ENCODE measurements at regions not wholly inside any gene's neighbourhood (a gene's known extent, or its start where the extent isn't known, plus 50 kb on each side); places are given as distances from the start of the nearest gene placed in this dataset.
"Not testable (repeated sequence)": the region's sequence is repeated elsewhere in the genome, so short reads cannot be mapped to it uniquely, and the experiment has no call there.

GRCh38 chr13:112222971-112223370 is 153.2 kb upstream of the SPACA7 start:
- no peak for DNase-seq (ENCODE audit: low spot score)

GRCh38 chr13:112223929-112224328 is 152.2 kb upstream of the SPACA7 start:
- not testable (repeated sequence) for DNase-seq (ENCODE audit: low spot score)

- DNase-seq (ENCODE audit: low spot score): no peak
Measured at GRCh38 chr13:112225429-112226090, 150.6 kb upstream of the SPACA7 start.

GRCh38 chr13:112226320-112227002 is 149.7 kb upstream of the SPACA7 start:
- DNase-seq (ENCODE audit: low spot score): no peak

GRCh38 chr13:112227031-112227430 is 149.1 kb upstream of the SPACA7 start:
- no peak for DNase-seq (ENCODE audit: low spot score)

- no peak for DNase-seq (ENCODE audit: low spot score)
Measured at GRCh38 chr13:112229445-112229844, 146.7 kb upstream of the SPACA7 start.

GRCh38 chr13:112229992-112230872 is 145.9 kb upstream of the SPACA7 start:
- no peak for DNase-seq (ENCODE audit: low spot score)

- DNase-seq (ENCODE audit: low spot score): no peak
Measured at GRCh38 chr13:112231451-112232083, 144.6 kb upstream of the SPACA7 start.

- DNase-seq (ENCODE audit: low spot score): no peak
Measured at GRCh38 chr13:112233256-112233655, 142.9 kb upstream of the SPACA7 start.

GRCh38 chr13:112233716-112234115 is 142.4 kb upstream of the SPACA7 start:
- no peak for DNase-seq (ENCODE audit: low spot score)

- DNase-seq (ENCODE audit: low spot score): no peak
Measured at GRCh38 chr13:112234131-112234875, 141.9 kb upstream of the SPACA7 start.

- DNase-seq (ENCODE audit: low spot score): no peak
Measured at GRCh38 chr13:112236016-112236415, 140.1 kb upstream of the SPACA7 start.

GRCh38 chr13:112236539-112237197 is 139.5 kb upstream of the SPACA7 start:
- DNase-seq (ENCODE audit: low spot score): no peak

GRCh38 chr13:112238436-112238995 is 137.6 kb upstream of the SPACA7 start:
- no peak for DNase-seq (ENCODE audit: low spot score)

- DNase-seq (ENCODE audit: low spot score): peak; percentile 17
Measured at GRCh38 chr13:112240076-112240475, 136.1 kb upstream of the SPACA7 start.

GRCh38 chr13:112241288-112241687 is 134.9 kb upstream of the SPACA7 start:
- peak; percentile 30 for DNase-seq (ENCODE audit: low spot score)

GRCh38 chr13:112242777-112243176 is 133.4 kb upstream of the SPACA7 start:
- peak; percentile 19 for DNase-seq (ENCODE audit: low spot score)

- DNase-seq (ENCODE audit: low spot score): peak; percentile 38
Measured at GRCh38 chr13:112244061-112244460, 132.1 kb upstream of the SPACA7 start.

GRCh38 chr13:112244495-112245177 is 131.5 kb upstream of the SPACA7 start:
- peak; percentile 32 for DNase-seq (ENCODE audit: low spot score)

- DNase-seq (ENCODE audit: low spot score): peak; percentile 29
Measured at GRCh38 chr13:112245179-112245724, 130.9 kb upstream of the SPACA7 start.

All from ecto neural progenitor cell (in vitro differentiated cells).